ENCODE measurements at regions not wholly inside any gene's neighbourhood (a gene's known extent, or its start where the extent isn't known, plus 50 kb on each side); places are given as distances from the start of the nearest gene placed in this dataset.

- TF ChIP-seq POLR2A (IDR thresholded peaks at IDR 0.05) (no peak), CTCF (IDR thresholded peaks at IDR 0.05) (no peak), POLR2AphosphoS5 (IDR thresholded peaks at IDR 0.05) (no peak)
Measured at GRCh38 chr5:162436055-162436454, 368.5 kb downstream of the GABRG2 start.

Measured in breast epithelium (tissue), 3 donors.